Uterus (tissue), 2 donors: ENCODE measurements at regions not wholly inside any gene's neighbourhood (a gene's known extent, or its start where the extent isn't known, plus 50 kb on each side); places are given as distances from the start of the nearest gene placed in this dataset.

ENCODE experiments used
- CTCF ChIP-seq, 4 experiments: fragments of 200-600 bp in 2 of 4; fragments of 450-650 bp in 2 of 4; sonication (generic) in 2 of 4; IDR thresholded peaks; one replicate each; pipeline ENCODE4 v1.5.1; 2016 to 2019; ENCODE audit warnings: antibody characterized with exemption in 4 of 4, mild to moderate bottlenecking in 2 of 4, moderate library complexity in 1 of 4
- POLR2A ChIP-seq, 2 donors: fragments of 450-650 bp; IDR thresholded peaks; one replicate each; pipeline ENCODE4 v1.6.1; 2016; ENCODE audit warnings: antibody characterized with exemption in 2 of 2, mild to moderate bottlenecking in 1 of 2, moderate library complexity in 1 of 2

DNA sequence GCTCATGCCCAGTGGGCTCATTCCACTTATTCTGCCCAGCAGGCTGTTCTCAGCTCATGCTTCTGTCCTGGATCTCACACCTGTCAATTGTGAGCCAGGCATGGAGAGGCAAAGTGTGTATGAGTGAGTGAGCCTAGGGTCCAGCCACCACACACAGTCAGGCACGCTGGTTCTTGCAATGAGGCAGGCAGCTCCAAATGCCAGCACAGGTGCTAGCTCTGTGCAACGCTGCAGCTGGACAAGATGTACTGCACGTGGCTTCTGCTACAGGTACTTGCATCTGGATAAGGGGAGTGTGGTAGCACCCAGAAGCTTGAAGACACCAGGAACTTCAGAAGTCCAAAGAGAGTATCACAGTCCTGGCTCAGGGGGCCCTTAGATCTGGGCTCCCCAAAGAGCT is 1249.4 kb upstream of the IGFBP7 start:
- TF ChIP-seq CTCF (IDR thresholded peaks at IDR 0.05) (no peak), POLR2A (IDR thresholded peaks at IDR 0.05) (no peak)
